ENCODE measurements at regions not wholly inside any gene's neighbourhood (a gene's known extent, or its start where the extent isn't known, plus 50 kb on each side); places are given as distances from the start of the nearest gene placed in this dataset.
"Not testable (repeated sequence)": the region's sequence is repeated elsewhere in the genome, so short reads cannot be mapped to it uniquely, and the experiment has no call there.

- TF ChIP-seq, protein P1, sequence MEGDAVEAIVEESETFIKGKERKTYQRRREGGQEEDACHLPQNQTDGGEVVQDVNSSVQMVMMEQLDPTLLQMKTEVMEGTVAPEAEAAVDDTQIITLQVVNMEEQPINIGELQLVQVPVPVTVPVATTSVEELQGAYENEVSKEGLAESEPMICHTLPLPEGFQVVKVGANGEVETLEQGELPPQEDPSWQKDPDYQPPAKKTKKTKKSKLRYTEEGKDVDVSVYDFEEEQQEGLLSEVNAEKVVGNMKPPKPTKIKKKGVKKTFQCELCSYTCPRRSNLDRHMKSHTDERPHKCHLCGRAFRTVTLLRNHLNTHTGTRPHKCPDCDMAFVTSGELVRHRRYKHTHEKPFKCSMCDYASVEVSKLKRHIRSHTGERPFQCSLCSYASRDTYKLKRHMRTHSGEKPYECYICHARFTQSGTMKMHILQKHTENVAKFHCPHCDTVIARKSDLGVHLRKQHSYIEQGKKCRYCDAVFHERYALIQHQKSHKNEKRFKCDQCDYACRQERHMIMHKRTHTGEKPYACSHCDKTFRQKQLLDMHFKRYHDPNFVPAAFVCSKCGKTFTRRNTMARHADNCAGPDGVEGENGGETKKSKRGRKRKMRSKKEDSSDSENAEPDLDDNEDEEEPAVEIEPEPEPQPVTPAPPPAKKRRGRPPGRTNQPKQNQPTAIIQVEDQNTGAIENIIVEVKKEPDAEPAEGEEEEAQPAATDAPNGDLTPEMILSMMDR (IDR thresholded peaks at IDR 0.05; ENCODE audit: low read depth, low read length), result no peak
- no peak for DNase-seq (ENCODE audit: low read depth in 2 of 2)
- no peak overlapping the region for H3K4me3 ChIP-seq (replicated peaks in 1 of 2; ENCODE audit: low read depth in 2 of 2, low read length in 2 of 2)
Measured at GRCh38 chr3:147162743-147163142, 243.6 kb downstream of the ZIC4 start.

- TF ChIP-seq, protein P1 (IDR thresholded peaks at IDR 0.05; ENCODE audit: low read depth, low read length), result no peak
- no peak overlapping the region for H3K4me3 ChIP-seq (replicated peaks in 1 of 2; ENCODE audit: low read depth in 2 of 2, low read length in 2 of 2)
- DNase-seq (ENCODE audit: low read depth in 2 of 2), result no peak
Measured at GRCh38 chr3:147161833-147162232, 244.5 kb downstream of the ZIC4 start.

DNA sequence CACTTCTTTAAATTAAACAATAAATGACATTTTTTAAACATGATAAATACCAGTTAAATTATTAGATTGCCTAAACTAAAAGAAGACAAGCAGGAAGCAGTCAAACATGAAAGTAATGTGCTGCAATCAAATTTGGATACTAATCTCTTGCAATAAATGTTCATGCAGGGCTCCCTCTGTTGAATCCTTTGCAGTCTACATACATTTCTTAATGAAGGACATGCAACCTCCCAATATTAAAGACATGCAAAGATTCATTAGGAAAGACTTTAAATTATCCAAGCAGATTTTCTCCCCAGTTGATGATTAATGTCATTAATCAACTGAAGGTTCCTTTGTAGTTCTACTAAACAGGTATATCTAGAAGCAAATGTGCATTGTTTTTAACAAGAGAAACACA is 245.4 kb downstream of the ZIC4 start:
- TF ChIP-seq, protein P1 (IDR thresholded peaks at IDR 0.05; ENCODE audit: low read depth, low read length), result no peak
- no peak for DNase-seq (ENCODE audit: low read depth in 2 of 2)
- no peak overlapping the region for H3K4me3 ChIP-seq (replicated peaks in 1 of 2; ENCODE audit: low read depth in 2 of 2, low read length in 2 of 2)

- no peak overlapping the region for H3K4me3 ChIP-seq (replicated peaks in 1 of 2; ENCODE audit: low read depth in 2 of 2, low read length in 2 of 2)
- DNase-seq (ENCODE audit: low read depth in 2 of 2), result no peak
- TF ChIP-seq, protein P1 (IDR thresholded peaks at IDR 0.05; ENCODE audit: low read depth, low read length), result no peak
Measured at GRCh38 chr3:147159141-147159540, 247.2 kb downstream of the ZIC4 start.

DNA sequence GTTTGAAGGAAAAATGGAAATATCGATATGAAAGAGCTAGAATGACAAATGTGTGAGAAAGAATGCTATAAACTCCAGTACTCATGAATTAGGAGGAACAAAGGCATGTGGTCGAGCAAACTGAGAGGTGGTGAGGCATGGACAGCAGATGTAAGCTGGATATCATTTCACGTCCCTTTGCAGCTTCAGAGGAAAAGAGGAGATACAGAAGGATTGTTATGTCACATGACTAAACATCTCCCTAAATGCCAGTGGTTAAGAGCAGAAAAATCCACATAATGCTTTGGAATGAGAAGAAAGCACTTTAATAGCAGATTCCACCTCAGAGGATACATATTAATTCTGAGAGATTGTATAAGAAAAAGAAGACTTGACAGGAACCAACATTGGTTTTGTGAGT is 248.7 kb downstream of the ZIC4 start:
- no peak for DNase-seq (ENCODE audit: low read depth in 2 of 2)
- no peak overlapping the region for H3K4me3 ChIP-seq (replicated peaks in 1 of 2; ENCODE audit: low read depth in 2 of 2, low read length in 2 of 2)
- TF ChIP-seq, protein P1 (IDR thresholded peaks at IDR 0.05; ENCODE audit: low read depth, low read length), result no peak

DNA sequence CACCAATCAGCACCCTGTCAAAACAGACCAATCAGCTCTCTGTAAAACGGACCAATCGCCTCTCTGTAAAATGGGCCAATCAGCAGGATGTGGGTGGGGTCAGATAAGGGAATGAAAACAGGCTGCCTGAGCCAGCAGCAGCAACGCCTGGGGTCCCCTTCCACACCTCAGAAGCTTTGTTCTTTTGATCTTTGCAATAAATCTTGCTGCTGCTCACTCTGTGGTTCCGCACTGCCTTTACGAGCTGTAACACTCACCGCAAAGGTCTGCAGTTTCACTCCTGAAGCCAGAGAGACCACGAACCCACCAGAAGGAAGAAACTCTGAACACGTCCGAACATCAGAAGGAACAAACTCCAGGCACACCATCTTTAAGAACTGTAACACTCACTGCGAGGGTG is 251.4 kb downstream of the ZIC4 start:
- not testable (repeated sequence) for DNase-seq (ENCODE audit: low read depth in 2 of 2); H3K4me3 ChIP-seq (replicated peaks in 1 of 2; ENCODE audit: low read depth in 2 of 2, low read length in 2 of 2)

DNA sequence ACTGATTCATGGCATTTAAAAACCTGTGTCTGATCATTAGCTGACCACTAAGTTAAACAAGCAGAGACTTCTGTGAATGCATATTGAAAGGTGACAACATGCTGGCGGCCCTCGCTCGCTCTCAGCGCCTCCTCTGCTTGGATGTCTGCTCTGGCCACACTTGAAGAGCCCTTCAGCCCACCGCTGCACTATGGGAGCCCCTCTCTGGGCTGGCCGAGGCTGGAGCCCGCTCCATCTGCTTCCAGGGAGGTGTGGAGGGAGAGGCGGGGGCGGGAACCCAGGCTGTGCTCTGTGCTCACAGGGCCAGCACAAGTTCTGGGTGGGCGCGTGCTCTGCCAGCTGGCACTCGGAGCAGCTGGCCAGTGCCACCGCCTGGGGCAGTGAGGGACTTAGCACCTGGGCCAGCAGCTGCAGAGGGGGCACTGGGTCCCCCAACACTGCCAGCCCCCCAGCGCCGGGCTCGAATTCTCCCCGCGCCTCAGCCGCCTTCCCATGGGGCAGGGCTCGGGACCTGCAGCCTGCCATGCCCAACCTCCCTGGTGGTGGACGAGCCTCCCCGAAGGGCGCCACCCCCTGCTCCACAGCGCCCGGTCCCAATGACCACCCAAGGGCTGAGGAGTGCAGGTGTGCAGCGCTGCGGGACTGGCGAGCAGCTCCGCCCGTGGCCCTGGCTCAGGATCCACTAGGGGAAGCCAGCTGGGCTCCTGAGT is 252.4 kb downstream of the ZIC4 start:
- TF ChIP-seq, protein P1 (IDR thresholded peaks at IDR 0.05; ENCODE audit: low read depth, low read length), result no peak
- no peak for DNase-seq (ENCODE audit: low read depth in 2 of 2)

More for the DNA sequence above, 252.4 kb downstream of the ZIC4 start:
- no peak overlapping the region for H3K4me3 ChIP-seq (replicated peaks in 1 of 2; ENCODE audit: low read depth in 2 of 2, low read length in 2 of 2)

Measured in cardiac fibroblast (primary cell).